Activated CD4-positive, alpha-beta memory T cell treated with anti-CD3 and anti-CD28 coated beads for 36 hours (primary cell): ENCODE measurements at regions not wholly inside any gene's neighbourhood (a gene's known extent, or its start where the extent isn't known, plus 50 kb on each side); places are given as distances from the start of the nearest gene placed in this dataset.

Experiments used
- CTCF ChIA-PET: fragments of 350-600 bp; sonication (Branson Sonifier 250); formaldehyde crosslinking; loops from one replicate; lab custom pipeline; 2021; ENCODE audit warnings: antibody characterized with exemption, inconsistent platforms; lab: Charles Lee
- POLR2A ChIA-PET: fragments of 350-600 bp; sonication (Branson Sonifier 250); formaldehyde crosslinking; loops from one replicate; lab custom pipeline; 2021; ENCODE audit warnings: antibody characterized with exemption; lab: Charles Lee
- DNase-seq: peaks from one replicate; pipeline ENCODE4 v3.0.0-alpha.2; 2020
- H3K27ac Mint-ChIP-seq: one replicate; pipeline ENCODE4 v1.8.0; 2021; ENCODE audit warnings: mixed read lengths
- H3K27me3 Mint-ChIP-seq: one replicate; pipeline ENCODE4 v1.8.0; 2021; ENCODE audit warnings: mixed read lengths
- H3K36me3 Mint-ChIP-seq: one replicate; pipeline ENCODE4 v1.8.0; 2021; ENCODE audit warnings: mixed read lengths
- H3K4me1 Mint-ChIP-seq: one replicate; pipeline ENCODE4 v1.8.0; 2021; ENCODE audit warnings: low read depth, mixed read lengths
- H3K4me3 Mint-ChIP-seq: one replicate; pipeline ENCODE4 v1.8.0; 2021; ENCODE audit warnings: mild to moderate bottlenecking, mixed read lengths
- H3K9me3 Mint-ChIP-seq: one replicate; pipeline ENCODE4 v1.8.0; 2021; ENCODE audit warnings: mixed read lengths
- intact Hi-C: fragments of 100-400 bp; cut with micrococcal nuclease; formaldehyde crosslinking; loops from one replicate; pipeline ENCODE4 v1.15.1; 2023

DNA sequence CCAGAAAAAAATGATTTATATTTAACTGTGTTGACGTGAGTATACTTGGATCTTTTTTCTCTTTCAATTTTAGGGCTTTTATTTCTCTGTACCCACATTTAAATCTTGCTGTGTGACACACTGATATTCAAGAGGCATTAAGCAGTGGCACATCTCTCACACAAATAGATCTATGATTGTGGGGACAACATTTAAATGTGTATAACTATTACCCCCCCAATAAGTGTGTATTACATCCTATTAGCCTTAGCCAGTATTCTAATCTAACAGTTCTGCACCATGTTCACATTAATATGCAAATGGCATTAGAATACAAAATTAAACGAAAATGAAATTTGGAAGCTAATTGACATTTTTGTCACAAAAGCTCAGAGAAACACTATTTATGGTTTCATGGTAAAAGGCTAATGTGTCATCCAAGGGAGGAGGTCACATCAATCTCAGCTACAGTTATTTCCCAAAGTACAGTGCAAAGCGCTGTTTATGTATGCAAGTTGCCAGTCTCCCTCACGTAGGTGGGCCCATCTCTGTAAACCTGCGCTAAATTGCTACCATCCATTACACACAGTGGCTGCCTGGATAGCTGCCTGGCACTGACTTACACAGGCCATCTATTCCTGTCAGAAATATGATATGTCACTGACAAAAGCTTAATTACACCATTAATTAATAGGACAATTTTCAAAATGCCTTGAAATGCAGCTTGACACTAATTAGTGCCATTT lies 984.7 kb upstream of the PCDH9 start:
- DNase-seq: no peak
- POLR2A ChIA-PET: no interaction called here
- Mint-ChIP-seq H3K36me3 (no peaks in the 10 kb centered on the region), H3K27ac (no peak overlapping the region), H3K4me3 (no peak overlapping the region), H3K27me3 (no peaks in the 10 kb centered on the region), H3K9me3 (peaks cover 23% of the 10 kb centered on the region), H3K4me1 (no peaks in the 10 kb centered on the region)
- intact Hi-C loops: no loop called here
- CTCF ChIA-PET: no interaction called here

DNA sequence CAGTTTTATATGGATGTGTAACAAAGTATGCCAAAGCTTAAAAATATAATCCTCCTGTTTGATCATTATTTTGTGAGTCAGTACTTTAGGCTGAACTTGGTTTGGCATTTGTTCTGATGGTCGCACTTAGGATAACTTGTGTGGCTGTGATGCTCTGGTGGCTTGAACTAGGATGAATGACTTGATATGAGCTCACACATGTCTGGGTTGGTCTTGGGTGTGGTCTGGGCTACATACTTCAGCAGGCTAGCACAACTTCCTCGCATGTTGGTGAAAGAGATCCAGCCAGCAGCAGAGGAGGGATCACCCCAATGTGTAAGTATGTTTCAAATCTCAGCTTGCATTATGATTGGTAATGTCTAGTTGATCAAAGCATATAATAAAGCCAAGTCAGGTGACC lies 969.1 kb upstream of the PCDH9 start:
- H3K4me1 Mint-ChIP-seq: no peaks in the 10 kb centered on the region
- no peak for DNase-seq
- H3K27me3 Mint-ChIP-seq: no peaks in the 10 kb centered on the region
- ChIA-PET CTCF (no interaction called here), POLR2A (no interaction called here)
- H3K9me3 Mint-ChIP-seq: peaks cover 9% of the 10 kb centered on the region
- intact Hi-C loops: no loop called here
- H3K27ac Mint-ChIP-seq: no peak overlapping the region
- H3K4me3 Mint-ChIP-seq: no peak overlapping the region
- no peaks in the 10 kb centered on the region for H3K36me3 Mint-ChIP-seq

DNA sequence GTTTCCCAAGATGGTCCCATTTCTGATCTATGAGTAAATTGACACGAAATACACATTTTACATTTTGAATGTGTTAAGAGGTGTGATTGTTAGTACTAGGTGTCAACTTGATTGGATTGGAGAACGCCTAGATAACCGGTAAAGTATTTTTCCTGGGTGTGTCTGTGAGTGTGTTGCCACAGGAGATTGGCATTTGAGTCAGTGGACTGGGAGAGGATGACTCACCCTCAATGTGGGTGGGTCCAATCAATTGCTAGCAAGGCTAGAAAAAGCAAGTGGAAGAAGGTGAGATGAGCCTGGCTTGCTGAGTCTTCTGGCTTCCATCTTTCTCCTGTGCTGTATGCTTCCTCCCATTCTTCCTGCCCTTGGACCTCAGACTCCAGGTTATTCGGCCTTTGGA lies 960.7 kb upstream of the PCDH9 start:
- Mint-ChIP-seq H3K9me3 (peaks cover 6% of the 10 kb centered on the region), H3K27me3 (no peaks in the 10 kb centered on the region), H3K4me1 (no peaks in the 10 kb centered on the region), H3K36me3 (no peaks in the 10 kb centered on the region), H3K27ac (no peak overlapping the region), H3K4me3 (no peak overlapping the region)
- intact Hi-C loops: no loop called here
- ChIA-PET POLR2A (no interaction called here), CTCF (no interaction called here)
- DNase-seq: no peak

DNA sequence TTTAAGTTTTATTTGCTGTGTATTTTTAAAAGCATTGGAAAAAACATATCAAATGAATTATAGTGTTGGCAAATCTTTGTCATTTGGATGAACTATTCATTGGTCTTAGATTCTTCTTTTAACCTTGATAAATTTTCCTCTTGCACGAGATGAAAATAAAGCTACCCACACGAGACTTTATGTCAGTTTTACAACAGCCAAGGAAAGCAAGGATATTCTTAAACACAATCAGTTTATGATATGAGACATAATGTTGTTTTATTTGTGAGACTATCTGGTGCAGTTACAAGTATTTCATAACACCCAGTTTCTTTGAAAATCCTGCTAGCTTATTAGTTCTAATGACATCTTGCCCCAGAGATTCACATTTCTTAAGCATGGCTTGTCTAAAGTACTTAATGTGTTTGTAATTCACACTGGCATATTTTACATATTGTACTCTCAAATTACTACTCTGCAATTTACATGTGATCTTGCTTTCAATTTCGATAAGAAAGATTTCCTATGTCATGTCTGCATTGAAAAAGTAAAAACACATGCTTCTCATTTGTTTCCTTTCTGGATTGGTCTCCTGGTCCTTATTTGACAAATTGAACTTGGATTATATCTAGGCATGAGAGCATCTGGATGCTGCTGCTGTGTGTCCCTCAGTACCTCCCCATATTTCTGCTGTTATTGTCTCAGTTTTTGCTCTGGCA lies 955.5 kb upstream of the PCDH9 start:
- POLR2A ChIA-PET: no interaction called here
- Mint-ChIP-seq H3K27me3 (no peaks in the 10 kb centered on the region), H3K36me3 (no peaks in the 10 kb centered on the region), H3K27ac (no peak overlapping the region), H3K4me1 (no peaks in the 10 kb centered on the region), H3K4me3 (no peak overlapping the region), H3K9me3 (peaks cover 1% of the 10 kb centered on the region)
- intact Hi-C loops: no loop called here
- CTCF ChIA-PET: no interaction called here
- DNase-seq: no peak

DNA sequence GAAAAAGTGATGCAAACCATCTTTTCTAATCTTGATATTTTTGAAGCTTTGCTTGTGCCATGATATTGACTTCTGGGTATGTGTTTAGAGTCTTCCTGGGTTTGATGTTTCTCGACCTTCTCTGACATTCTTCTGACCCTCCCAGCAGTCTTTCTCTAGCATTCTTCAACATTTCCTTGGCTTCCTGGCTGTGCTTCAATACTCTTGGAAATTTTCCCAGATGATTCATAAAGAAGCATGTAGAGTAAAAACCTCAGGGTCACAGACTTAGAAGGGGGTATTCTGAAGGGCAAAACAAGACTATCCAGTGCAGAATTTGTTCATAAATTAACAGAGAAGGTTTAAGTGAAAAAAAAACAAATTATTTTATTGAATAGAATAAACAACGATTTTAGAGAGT lies 946.3 kb upstream of the PCDH9 start:
- Mint-ChIP-seq H3K4me1 (no peaks in the 10 kb centered on the region), H3K27me3 (no peaks in the 10 kb centered on the region), H3K27ac (no peak overlapping the region), H3K36me3 (no peaks in the 10 kb centered on the region), H3K4me3 (no peak overlapping the region), H3K9me3 (peaks cover 12% of the 10 kb centered on the region)
- intact Hi-C loops: no loop called here
- POLR2A ChIA-PET: no interaction called here
- CTCF ChIA-PET: no interaction called here
- no peak for DNase-seq

DNA sequence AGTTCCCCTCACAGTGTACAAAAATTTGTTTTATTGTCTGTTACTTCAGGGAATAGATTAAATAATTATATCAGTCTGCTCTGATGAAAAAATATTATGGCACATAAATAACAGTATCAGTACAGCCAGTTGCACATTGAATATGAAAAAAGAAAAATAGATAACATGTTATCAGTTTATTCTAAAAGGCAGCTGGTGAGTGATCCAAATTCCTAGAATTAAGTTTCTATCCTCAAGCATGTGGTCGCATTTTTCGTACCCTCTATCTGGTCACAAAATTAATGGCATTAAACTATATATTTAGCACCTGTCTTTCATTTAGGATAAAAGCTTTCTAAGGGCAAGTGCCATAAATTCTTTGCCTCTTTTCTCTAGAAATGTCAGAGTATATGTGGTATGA lies 944.8 kb upstream of the PCDH9 start:
- intact Hi-C loops: no loop called here
- H3K27ac Mint-ChIP-seq: no peak overlapping the region
- H3K4me1 Mint-ChIP-seq: no peaks in the 10 kb centered on the region
- ChIA-PET CTCF (no interaction called here), POLR2A (no interaction called here)
- no peaks in the 10 kb centered on the region for H3K36me3 Mint-ChIP-seq
- no peak for DNase-seq
- no peaks in the 10 kb centered on the region for H3K27me3 Mint-ChIP-seq
- no peak overlapping the region for H3K4me3 Mint-ChIP-seq
- peaks cover 10% of the 10 kb centered on the region for H3K9me3 Mint-ChIP-seq

DNA sequence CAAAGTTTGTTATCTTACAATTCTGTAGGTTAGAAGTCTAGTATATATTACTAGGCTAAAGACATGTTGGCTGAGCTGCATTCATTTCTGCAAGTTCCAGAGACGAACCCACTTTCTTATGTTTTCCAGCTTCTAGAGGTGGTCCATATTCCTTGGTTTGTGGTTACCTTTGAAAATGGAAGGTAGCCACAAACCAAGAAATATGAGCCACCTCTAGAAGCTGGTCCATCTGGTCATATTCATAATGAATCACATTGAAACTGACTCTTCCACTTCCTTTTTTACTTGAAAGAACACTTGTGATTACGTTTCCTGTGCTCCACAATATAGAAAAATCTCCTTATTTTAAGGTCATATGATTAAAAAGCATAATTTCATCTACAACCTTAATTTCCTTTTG lies 943.0 kb upstream of the PCDH9 start:
- intact Hi-C loops: no loop called here
- no peaks in the 10 kb centered on the region for H3K27me3 Mint-ChIP-seq
- POLR2A ChIA-PET: no interaction called here

DNA sequence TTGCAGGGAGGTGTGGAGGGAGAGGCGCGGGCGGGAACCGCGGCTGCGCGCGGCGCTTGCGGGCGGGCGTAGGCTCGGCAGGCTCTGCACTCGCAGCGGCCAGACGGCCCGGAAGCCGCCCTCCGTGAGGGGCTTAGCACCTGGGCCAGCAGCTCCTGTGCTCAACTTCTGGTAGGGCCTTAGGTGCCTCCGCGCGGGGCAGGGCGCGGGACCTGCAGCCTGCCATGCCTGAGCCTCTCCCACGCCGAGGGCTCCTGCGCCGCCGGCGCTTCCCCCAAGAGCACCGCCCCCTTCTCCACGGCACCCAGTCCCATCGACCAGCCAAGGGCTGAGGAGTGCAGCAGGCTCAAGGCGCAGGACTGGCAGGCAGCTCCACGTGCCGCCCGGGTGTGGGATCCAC lies 940.8 kb upstream of the PCDH9 start:
- POLR2A ChIA-PET: no interaction called here
- CTCF ChIA-PET: no interaction called here
- no peaks in the 10 kb centered on the region for H3K9me3 Mint-ChIP-seq
- no peaks in the 10 kb centered on the region for H3K4me1 Mint-ChIP-seq
- H3K27ac Mint-ChIP-seq: no peak overlapping the region
- no peaks in the 10 kb centered on the region for H3K27me3 Mint-ChIP-seq
- H3K4me3 Mint-ChIP-seq: no peak overlapping the region
- no peak for DNase-seq
- H3K36me3 Mint-ChIP-seq: no peaks in the 10 kb centered on the region
- intact Hi-C loops: no loop called here

More for the DNA sequence above, 943.0 kb upstream of the PCDH9 start:
- Mint-ChIP-seq H3K9me3 (peaks cover 3% of the 10 kb centered on the region), H3K4me1 (no peaks in the 10 kb centered on the region), H3K36me3 (no peaks in the 10 kb centered on the region), H3K27ac (no peak overlapping the region), H3K4me3 (no peak overlapping the region)
- CTCF ChIA-PET: no interaction called here
- no peak for DNase-seq

DNA sequence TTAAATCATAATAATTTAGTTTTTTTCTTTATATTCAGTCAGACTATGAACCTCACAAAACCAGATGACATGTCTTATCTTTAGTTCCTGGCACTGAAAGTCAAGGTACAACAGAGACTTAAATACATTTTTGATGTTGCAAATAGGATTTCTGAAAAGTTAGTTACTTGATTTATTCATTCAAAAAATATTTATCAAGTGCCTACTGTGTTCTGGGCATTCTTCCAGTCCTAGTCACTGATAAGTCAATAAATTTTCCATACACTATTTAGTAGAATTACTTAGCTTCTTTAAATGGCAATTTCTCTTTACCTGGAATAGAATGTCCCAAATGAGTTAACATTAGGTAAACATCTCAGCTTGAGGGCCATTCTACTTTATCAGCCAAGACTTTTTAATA lies 938.3 kb upstream of the PCDH9 start:
- DNase-seq: no peak
- CTCF ChIA-PET: no interaction called here
- H3K4me1 Mint-ChIP-seq: no peaks in the 10 kb centered on the region
- peaks cover 2% of the 10 kb centered on the region for H3K9me3 Mint-ChIP-seq
- H3K27me3 Mint-ChIP-seq: no peaks in the 10 kb centered on the region
- intact Hi-C loops: no loop called here
- POLR2A ChIA-PET: no interaction called here
- no peak overlapping the region for H3K27ac Mint-ChIP-seq
- no peaks in the 10 kb centered on the region for H3K36me3 Mint-ChIP-seq
- no peak overlapping the region for H3K4me3 Mint-ChIP-seq

DNA sequence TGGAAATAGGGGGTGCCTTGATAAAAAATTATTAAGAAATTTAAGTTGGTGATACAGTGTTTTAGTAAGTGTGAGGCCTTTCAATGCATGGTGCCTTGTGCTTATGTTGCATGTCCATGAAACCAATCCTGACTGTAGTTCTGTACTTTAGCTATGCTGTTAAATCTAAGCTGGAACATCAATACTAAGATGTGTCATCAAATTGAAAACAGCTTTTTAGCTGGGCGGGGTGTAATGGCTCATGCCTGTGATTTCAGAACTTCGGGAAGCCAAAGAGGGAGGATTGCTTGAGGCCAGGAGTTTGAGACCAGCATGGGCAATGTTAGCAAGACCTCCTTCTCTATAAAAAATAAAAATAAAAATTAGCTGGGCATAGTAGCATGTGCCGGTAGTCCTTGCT lies 930.3 kb upstream of the PCDH9 start:
- ChIA-PET POLR2A (no interaction called here), CTCF (no interaction called here)
- no peaks in the 10 kb centered on the region for H3K27me3 Mint-ChIP-seq
- H3K27ac Mint-ChIP-seq: no peak overlapping the region
- no peak for DNase-seq
- no peaks in the 10 kb centered on the region for H3K4me1 Mint-ChIP-seq
- intact Hi-C loops: no loop called here
- peaks cover 3% of the 10 kb centered on the region for H3K9me3 Mint-ChIP-seq
- no peaks in the 10 kb centered on the region for H3K36me3 Mint-ChIP-seq
- no peak overlapping the region for H3K4me3 Mint-ChIP-seq

DNA sequence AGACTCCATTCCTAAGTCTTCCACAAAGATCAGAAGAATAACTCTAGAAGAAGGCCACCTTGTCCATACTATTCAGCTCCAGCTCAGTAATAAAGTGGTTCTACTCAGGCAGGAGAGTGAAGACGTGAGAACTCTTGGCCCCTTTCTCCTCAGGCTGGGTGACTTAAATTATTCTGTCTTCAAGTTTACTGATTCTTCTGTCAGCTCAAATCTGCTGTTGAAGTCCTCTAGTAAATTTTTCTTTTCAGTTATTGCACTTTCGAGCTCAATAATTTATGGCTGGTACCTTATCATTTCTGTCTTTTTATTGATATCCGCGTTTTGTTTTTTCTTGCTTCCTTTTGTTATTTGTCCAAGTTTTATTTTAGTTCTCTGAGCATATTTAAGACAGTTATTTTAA lies 922.3 kb upstream of the PCDH9 start:
- ChIA-PET POLR2A (no interaction called here), CTCF (no interaction called here)
- DNase-seq: no peak
- H3K4me3 Mint-ChIP-seq: no peak overlapping the region
- no peaks in the 10 kb centered on the region for H3K27me3 Mint-ChIP-seq
- no peaks in the 10 kb centered on the region for H3K36me3 Mint-ChIP-seq
- no peak overlapping the region for H3K27ac Mint-ChIP-seq
- H3K4me1 Mint-ChIP-seq: no peaks in the 10 kb centered on the region
- peaks cover 10% of the 10 kb centered on the region for H3K9me3 Mint-ChIP-seq
- intact Hi-C loops: no loop called here

DNA sequence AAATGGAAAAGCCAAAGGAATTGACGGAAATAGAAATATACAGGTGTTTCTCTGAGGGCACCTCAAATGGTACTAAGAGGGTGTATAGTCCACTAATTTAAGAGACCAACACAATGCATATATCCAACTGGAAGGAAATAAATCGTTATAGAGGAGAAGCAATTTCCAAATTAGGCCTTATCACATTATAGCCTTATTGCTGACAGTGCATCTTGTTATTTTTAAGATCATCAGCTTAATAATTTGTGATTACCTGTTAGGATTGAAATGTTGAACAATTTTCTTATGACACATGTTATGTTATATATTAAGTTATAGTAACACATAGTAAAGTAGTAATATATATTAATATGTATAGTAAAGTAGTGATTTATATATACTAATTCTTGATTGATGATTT lies 915.7 kb upstream of the PCDH9 start:
- Mint-ChIP-seq H3K27ac (no peak overlapping the region), H3K36me3 (no peaks in the 10 kb centered on the region), H3K27me3 (no peaks in the 10 kb centered on the region), H3K4me1 (no peaks in the 10 kb centered on the region), H3K9me3 (peaks cover 4% of the 10 kb centered on the region), H3K4me3 (no peak overlapping the region)
- ChIA-PET CTCF (no interaction called here), POLR2A (no interaction called here)
- intact Hi-C loops: no loop called here
- no peak for DNase-seq

DNA sequence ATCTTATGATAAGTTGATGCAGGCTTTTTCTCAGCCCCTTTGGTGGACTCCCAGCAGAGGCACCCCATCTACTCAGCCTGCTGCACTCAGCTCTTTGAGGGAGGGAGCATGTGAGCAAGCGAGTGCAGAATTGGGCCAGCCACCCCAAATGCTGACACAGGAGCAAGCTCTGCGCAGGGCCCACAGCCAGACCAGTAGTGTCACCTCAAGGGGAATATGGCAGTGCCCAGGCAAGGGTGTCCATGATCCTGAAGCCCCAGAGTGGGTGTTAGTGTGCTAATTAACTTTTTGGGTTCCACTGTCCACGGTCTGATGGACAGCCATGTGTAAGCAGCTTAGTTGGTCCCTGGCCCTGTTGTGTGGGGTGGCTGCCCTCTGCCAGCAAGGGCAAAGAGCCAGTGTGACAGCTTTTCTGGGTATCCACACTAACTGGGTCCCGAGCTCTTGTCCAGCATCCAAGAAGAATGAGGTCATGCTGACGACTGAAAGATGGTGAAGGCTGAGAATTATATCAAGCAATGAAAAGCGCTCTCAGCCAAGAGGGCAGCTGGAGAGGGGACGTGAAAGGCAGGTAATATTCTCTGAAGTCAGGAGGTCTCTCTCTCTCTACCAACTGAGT lies 898.3 kb upstream of the PCDH9 start:
- Mint-ChIP-seq H3K27me3 (no peaks in the 10 kb centered on the region), H3K36me3 (no peaks in the 10 kb centered on the region), H3K27ac (no peak overlapping the region), H3K4me3 (no peak overlapping the region), H3K9me3 (peaks cover 4% of the 10 kb centered on the region), H3K4me1 (no peaks in the 10 kb centered on the region)
- ChIA-PET POLR2A (no interaction called here), CTCF (no interaction called here)
- no peak for DNase-seq
- intact Hi-C loops: no loop called here
